IPS DF 6.9 (cell line): ENCODE measurements at regions not wholly inside any gene's neighbourhood (a gene's known extent, or its start where the extent isn't known, plus 50 kb on each side); places are given as distances from the start of the nearest gene placed in this dataset.

Experiments
- DNase-seq: peaks from one replicate; pipeline ENCODE4 v3.0.0-alpha.2; 2013; ENCODE audit warnings: low read depth, low spot score
- H3K27ac ChIP-seq: one replicate; pipeline ENCODE4 v1.5.1; 2013; ENCODE audit warnings: low read length, control low read depth
- H3K27me3 ChIP-seq: 2 replicates; pipeline ENCODE4 v1.6.1; 2013; ENCODE audit warnings: mild to moderate bottlenecking, low read length; ENCODE audit not compliant: control insufficient read depth, insufficient read depth
- H3K36me3 ChIP-seq: 2 replicates; pipeline ENCODE4 v1.6.1; 2013; ENCODE audit warnings: low read length; ENCODE audit not compliant: control insufficient read depth, insufficient read depth
- H3K4me1 ChIP-seq: 2 replicates; pipeline ENCODE4 v1.6.1; 2013; ENCODE audit warnings: low read length; ENCODE audit not compliant: control insufficient read depth, insufficient read depth
- H3K4me3 ChIP-seq: 2 replicates; pipeline ENCODE4 v1.5.1; 2013; ENCODE audit warnings: mild to moderate bottlenecking, low read length
- H3K9me3 ChIP-seq: 2 replicates; pipeline ENCODE4 v1.6.1; 2013; ENCODE audit warnings: low read length, inconsistent platforms; ENCODE audit not compliant: control insufficient read depth, insufficient read depth
- WGBS: extraction: QIAGEN DNeasy Blood & Tissue Kit; methylation state at CpG from one replicate; pipeline ENCODE4 v1.1.7; 2013; ENCODE audit warnings: mixed read lengths, missing lambda C conversion rate; ENCODE audit not compliant: insufficient read length, insufficient coverage; 5-methylcytosine and 5-hydroxymethylcytosine counted together

DNA sequence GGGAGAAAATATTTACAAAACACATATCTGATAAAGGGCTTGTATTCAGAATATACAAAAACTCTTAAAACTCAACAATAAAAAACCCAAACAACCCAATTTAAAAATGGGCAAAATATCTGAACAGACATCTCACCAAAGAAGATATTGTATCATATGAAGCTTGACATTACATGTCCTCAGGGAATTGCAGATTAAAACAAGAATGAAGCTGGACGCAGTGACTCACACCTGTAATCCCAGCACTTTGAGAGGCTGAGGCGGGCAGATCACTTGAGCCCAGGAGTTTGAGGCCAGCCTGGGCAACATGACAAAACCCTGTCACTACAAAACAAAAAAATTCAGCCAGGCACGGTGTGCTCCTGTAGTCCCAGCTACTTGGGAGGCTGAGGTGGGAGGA, 135.4 kb upstream of the AKIRIN2 start:
- Histone ChIP-seq H3K9me3 (no peaks in the 10 kb centered on the region), H3K4me3 (no peak overlapping the region), H3K27ac (no peak overlapping the region), H3K36me3 (no peaks in the 10 kb centered on the region), H3K27me3 (no peaks in the 10 kb centered on the region), H3K4me1 (no peaks in the 10 kb centered on the region)
- no CpG with 5 or more reads among the region's 3 CpGs for WGBS
- DNase-seq = no peak

DNA sequence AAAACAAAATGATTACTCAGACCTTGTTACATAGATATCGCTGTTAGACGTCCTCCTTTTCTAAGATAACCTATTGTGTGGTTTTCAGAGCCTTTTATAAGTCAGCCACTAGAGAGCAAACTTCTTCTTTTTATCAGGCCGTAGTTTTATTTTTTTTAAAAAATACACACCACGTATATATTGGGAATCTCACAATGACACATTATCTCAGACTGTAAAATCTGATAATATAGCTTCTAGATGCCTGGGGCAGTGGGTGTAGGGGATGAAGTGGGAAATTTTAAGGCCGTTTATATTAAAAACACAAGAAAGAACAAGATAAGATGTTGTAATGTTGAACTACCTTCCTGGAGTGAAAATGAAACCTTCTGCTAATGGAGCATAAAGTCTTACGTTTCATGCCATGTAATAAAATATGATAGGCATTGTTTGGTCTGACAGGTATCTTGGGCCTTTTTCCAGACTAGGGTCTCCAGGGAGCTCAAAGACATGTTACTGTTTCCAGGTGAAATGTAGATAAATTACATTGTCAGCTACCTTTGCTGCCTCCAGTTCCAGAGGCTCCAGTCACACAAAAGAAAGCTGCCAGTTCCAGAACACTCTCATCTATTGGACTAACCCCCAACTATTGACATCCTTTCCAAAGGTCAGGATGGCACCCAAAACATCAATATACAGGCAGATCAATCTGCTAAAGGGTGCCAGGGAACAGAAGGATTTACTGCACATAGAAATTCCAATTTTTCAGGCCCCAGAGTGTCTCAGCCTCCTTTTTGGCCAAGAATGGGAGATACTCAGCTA, 130.2 kb upstream of the AKIRIN2 start:
- H3K36me3 ChIP-seq = no peaks in the 10 kb centered on the region
- H3K27ac ChIP-seq = no peak overlapping the region
- H3K4me3 ChIP-seq = no peak overlapping the region
- H3K27me3 ChIP-seq = no peaks in the 10 kb centered on the region
- no peaks in the 10 kb centered on the region for H3K4me1 ChIP-seq
- H3K9me3 ChIP-seq = no peaks in the 10 kb centered on the region
- no peak for DNase-seq
- no CpG with 5 or more reads among the region's 6 CpGs for WGBS

DNA sequence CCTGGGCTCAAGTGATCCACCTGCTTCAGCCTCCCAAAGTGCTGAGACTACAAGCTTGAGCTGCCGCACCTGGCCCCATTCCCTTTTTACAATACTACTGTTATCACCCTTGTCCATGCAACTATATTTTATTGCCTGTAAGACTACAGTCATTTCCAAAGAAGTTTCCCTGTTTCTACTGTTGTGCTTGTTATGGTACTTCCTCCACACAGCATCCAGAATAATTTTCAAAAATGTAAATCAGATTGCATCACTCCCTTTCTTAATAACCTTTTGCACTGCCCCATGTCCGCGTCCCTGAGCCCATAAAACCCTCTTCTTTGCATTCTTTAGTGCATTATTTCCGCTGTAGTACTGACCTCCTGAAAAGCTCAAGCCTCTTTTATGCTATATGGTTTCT, 128.9 kb upstream of the AKIRIN2 start:
- Histone ChIP-seq H3K4me3 (no peak overlapping the region), H3K36me3 (no peaks in the 10 kb centered on the region), H3K4me1 (no peaks in the 10 kb centered on the region), H3K27me3 (no peaks in the 10 kb centered on the region), H3K27ac (no peak overlapping the region), H3K9me3 (no peaks in the 10 kb centered on the region)
- no CpG with 5 or more reads among the region's 4 CpGs for WGBS
- DNase-seq = no peak

DNA sequence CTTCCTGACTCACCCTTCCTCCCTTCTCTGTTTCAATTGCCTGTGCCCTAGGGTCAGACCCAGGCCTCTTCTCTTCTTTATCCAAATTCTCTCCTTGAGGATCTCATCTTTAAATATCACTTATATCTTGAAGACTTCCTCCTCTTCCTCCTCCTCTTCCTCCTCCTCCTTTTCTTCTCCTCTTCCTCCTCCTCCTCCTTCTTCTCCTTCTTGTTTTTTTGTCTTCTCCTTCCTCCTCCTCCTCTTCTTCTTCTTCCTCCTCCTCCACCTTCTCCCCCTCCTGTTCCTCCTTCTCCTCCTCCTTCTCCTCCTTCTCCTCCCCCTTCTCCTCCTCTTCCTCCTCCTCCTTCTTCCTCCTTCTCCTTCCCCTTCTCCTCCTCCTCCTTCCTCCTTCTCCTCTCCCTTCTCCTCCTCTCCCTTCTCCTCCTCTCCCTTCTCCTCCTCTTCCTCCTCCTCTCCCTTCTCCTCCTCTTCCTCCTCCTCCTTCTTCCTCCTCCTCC, 127.6 kb upstream of the AKIRIN2 start:
- Histone ChIP-seq H3K36me3 (no peaks in the 10 kb centered on the region), H3K9me3 (no peaks in the 10 kb centered on the region), H3K27me3 (no peaks in the 10 kb centered on the region), H3K4me3 (no peak overlapping the region), H3K4me1 (no peaks in the 10 kb centered on the region), H3K27ac (no peak overlapping the region)
- no peak for DNase-seq

DNA sequence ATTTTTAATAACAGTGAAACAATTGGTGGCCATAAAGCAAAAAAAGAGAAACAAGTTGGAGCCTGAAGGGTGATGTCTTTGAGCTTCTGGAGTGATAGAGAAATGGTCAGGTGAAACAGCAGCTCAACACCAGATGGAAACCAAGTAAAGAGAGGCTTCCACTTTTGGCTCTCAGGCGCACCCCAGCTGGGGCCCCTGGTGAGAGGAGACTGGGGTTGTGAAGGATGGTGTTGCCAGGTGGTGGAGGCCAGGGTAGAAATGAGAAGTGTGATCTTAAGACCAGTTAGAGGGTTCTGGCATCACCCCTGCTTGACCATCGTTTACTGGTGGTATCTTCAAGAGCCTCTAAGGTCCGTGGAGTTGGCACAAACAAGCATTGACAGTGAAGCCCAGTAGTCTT, 126.0 kb upstream of the AKIRIN2 start:
- no CpG with 5 or more reads among the region's 3 CpGs for WGBS
- Histone ChIP-seq H3K4me3 (no peak overlapping the region), H3K27me3 (no peaks in the 10 kb centered on the region), H3K36me3 (no peaks in the 10 kb centered on the region), H3K9me3 (no peaks in the 10 kb centered on the region), H3K4me1 (no peaks in the 10 kb centered on the region), H3K27ac (no peak overlapping the region)
- no peak for DNase-seq

DNA sequence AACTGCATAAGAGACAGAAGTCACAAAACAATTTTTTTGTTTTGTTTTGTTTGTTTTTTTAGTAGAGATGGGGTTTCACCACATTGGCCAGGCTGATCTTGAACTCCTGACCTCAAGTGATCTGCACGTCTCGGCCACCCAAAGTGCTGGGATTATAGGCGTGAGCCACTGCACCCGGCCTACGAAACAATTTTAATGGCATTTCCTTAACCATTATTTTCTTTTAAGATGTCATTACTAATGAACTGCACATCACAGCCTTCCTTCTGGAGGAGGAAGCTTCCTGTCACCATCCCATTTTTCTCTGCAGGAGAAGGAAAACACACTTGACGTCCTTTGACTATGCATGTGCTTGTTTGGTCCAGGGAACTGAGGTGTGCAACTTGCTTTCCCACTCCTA, 125.3 kb upstream of the AKIRIN2 start:
- no peak for DNase-seq
- H3K27me3 ChIP-seq = no peaks in the 10 kb centered on the region
- no peaks in the 10 kb centered on the region for H3K9me3 ChIP-seq
- no peaks in the 10 kb centered on the region for H3K36me3 ChIP-seq
- H3K4me1 ChIP-seq = no peaks in the 10 kb centered on the region
- no peak overlapping the region for H3K27ac ChIP-seq
- H3K4me3 ChIP-seq = no peak overlapping the region
- WGBS = no CpG with 5 or more reads among the region's 6 CpGs

DNA sequence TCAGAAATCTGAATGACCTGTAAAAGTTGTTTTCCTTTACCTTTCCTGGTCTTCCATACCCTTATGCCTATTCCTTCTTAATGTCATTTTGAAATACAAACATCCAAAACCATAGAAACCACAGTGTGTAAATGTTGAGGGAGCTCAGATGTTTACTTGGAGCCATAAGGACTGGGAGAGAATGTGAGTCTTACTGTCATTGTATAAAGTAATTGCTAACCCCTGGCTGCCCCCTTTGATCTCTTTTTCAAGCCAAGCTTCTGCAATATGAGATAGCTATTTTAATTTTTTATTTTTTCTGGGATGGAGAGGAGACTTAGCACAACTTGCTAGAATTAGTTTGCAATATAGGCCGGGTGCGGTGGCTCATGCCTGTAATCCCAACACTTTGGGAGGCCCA, 124.4 kb upstream of the AKIRIN2 start:
- H3K9me3 ChIP-seq = no peaks in the 10 kb centered on the region
- DNase-seq = no peak
- no peaks in the 10 kb centered on the region for H3K4me1 ChIP-seq
- no CpG with 5 or more reads among the region's 2 CpGs for WGBS
- H3K27ac ChIP-seq = no peak overlapping the region
- H3K27me3 ChIP-seq = no peaks in the 10 kb centered on the region
- H3K4me3 ChIP-seq = no peak overlapping the region
- H3K36me3 ChIP-seq = no peaks in the 10 kb centered on the region

DNA sequence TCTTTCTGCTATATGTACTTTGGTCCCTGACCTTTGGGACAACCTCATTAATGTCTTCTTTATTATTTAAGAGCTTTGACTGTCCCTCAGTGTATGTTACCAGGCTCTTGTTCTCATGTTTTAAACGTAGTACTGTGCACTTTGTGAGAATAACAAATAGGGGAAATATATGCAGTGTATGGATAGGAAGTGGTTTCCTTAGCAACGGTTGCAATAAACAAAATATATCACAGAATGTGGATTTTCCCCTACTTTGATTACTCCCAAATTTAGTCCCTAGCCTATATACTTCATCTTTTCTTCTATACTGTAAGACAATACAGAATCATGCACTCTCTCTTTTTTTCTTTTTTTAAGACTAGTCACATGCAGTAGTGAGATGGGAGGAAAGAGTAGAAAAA, 123.8 kb upstream of the AKIRIN2 start:
- Histone ChIP-seq H3K9me3 (no peaks in the 10 kb centered on the region), H3K27ac (no peak overlapping the region), H3K36me3 (no peaks in the 10 kb centered on the region), H3K4me3 (no peak overlapping the region), H3K27me3 (no peaks in the 10 kb centered on the region), H3K4me1 (no peaks in the 10 kb centered on the region)
- no CpG with 5 or more reads among the region's 2 CpGs for WGBS
- no peak for DNase-seq

DNA sequence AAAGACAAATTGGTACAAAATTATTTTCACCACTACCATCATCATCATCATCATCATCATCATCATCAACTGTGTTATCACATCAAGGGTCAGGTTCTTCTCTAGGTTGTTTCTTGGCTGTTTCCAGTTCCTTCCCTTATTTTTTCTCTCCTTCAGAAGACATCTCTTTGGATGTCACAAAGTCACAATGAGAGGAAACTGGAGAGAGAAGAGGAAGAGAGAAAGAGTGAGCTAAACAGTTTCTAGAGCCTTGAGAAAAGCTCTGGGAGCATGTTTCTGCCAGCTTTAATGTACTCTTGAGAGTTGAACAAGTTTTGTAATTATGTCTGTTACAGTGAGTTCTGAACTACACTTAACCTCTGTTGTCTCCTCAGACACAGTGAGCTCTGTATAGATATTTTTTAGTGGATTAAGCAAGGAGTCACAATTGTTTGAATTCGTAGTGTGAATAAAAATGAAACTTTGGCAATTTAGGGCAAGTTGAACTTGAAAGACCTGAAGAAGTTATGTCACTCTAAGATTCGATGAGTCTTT, 123.0 kb upstream of the AKIRIN2 start:
- no peaks in the 10 kb centered on the region for H3K4me1 ChIP-seq
- no peak for DNase-seq
- H3K27me3 ChIP-seq = no peaks in the 10 kb centered on the region
- H3K27ac ChIP-seq = no peak overlapping the region
- H3K4me3 ChIP-seq = no peak overlapping the region
- no peaks in the 10 kb centered on the region for H3K9me3 ChIP-seq
- H3K36me3 ChIP-seq = no peaks in the 10 kb centered on the region
- 100% methylated on average over 1 of the region's 2 CpGs for WGBS

DNA sequence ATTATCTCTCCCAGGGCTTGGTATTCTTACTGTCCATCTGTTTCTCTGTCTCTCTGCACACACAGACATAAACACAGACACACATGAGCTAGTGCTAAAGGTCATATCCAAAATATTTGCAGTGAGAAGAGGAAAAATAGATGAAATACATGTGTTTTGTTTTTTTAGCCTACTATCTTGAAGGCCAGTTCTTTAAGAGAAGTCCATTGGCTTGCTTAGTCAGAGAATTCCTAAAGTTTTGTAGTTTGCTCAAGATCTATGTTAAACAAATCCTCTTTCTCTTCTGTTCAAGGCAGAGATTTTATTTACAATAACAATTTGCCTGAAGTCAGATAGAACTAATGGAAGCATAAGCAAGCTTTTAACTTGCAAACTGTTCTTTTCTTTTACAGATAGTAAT, 120.0 kb upstream of the AKIRIN2 start:
- DNase-seq = no peak
- Histone ChIP-seq H3K4me1 (no peaks in the 10 kb centered on the region), H3K4me3 (no peak overlapping the region), H3K36me3 (no peaks in the 10 kb centered on the region), H3K9me3 (no peaks in the 10 kb centered on the region), H3K27me3 (no peaks in the 10 kb centered on the region), H3K27ac (no peak overlapping the region)

DNA sequence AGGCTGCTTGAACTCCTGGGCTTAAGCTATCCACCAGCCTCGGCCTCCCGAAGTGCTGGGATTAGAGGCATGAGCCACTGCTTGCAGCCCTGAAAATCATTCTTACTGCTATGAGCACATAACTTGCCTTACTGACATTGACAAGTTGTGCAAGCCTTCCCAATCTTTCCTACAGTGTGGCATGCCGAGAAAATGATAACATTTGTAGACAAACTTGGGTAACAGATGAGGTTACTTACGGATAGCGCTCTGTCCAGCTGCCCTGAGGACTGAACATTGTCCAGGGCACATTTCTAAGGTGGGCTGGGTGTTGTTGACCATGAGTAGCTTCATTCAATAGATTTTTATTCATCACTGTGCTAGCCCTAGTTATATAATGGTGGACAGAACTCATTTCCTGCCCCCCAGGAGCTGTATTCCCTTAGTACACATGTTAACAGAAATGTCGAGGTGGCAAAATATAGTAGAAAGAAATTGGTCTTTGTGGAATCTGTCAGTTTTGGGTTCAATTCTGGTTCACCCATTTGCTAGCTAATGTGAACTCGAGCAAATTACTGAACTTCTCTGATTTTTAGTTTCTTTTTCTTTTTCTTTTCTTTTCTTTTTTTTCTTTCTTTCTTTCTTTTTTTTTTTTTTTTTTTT, 118.4 kb upstream of the AKIRIN2 start:
- Histone ChIP-seq H3K27ac (no peak overlapping the region), H3K4me1 (no peaks in the 10 kb centered on the region), H3K27me3 (no peaks in the 10 kb centered on the region), H3K4me3 (no peak overlapping the region), H3K36me3 (no peaks in the 10 kb centered on the region), H3K9me3 (no peaks in the 10 kb centered on the region)
- no CpG with 5 or more reads among the region's 7 CpGs for WGBS
- no peak for DNase-seq
